Stomach (tissue), 8 donors: ENCODE measurements at regions not wholly inside any gene's neighbourhood (a gene's known extent, or its start where the extent isn't known, plus 50 kb on each side); places are given as distances from the start of the nearest gene placed in this dataset.

Source experiments
- DNase-seq, 2 donors: peaks; one replicate each; pipeline versions ENCODE4 v3.0.0 to v3.0.0-alpha.2; 2013 to 2019
- H3K27ac ChIP-seq, 5 donors: fragments of 200-600 bp in 4 of 5; sonication (generic) in 4 of 5; one replicate each; pipeline ENCODE4 v1.5.1; 2013 to 2019; ENCODE audit warnings: mild to moderate bottlenecking in 1 of 5, moderate library complexity in 1 of 5
- H3K27me3 ChIP-seq, 3 donors: fragments of 200-600 bp; sonication (generic); one replicate each; pipeline ENCODE4 v1.5.1; 2017 to 2019; ENCODE audit warnings: mixed run types in 1 of 3
- H3K36me3 ChIP-seq, 4 donors: fragments of 200-600 bp; sonication (generic); 1 replicate in 3 of 4; 2 replicates in 1 of 4; pipeline ENCODE4 v1.5.1; 2016 to 2019
- H3K4me1 ChIP-seq, 4 donors: fragments of 200-600 bp; sonication (generic); one replicate each; pipeline ENCODE4 v1.5.1; 2016 to 2019
- H3K4me3 ChIP-seq, 4 donors: fragments of 200-600 bp; sonication (generic) in 3 of 4; one replicate each; pipeline ENCODE4 v1.5.1; 2016 to 2019; ENCODE audit warnings: mild to moderate bottlenecking in 1 of 4
- H3K9me3 ChIP-seq, 4 donors: fragments of 200-600 bp; sonication (generic); one replicate each; pipeline ENCODE4 v1.5.1; 2016 to 2019
- EP300 ChIP-seq: sonication (generic); formaldehyde crosslinking; IDR thresholded peaks from one replicate; pipeline ENCODE4 v1.6.1; 2017; ENCODE audit warnings: antibody characterized with exemption
- POLR2A ChIP-seq, 4 donors: fragments of 450-650 bp; IDR thresholded peaks; one replicate each; pipeline ENCODE4 v1.6.1; 2016; ENCODE audit warnings: antibody characterized with exemption in 4 of 4, control low read depth in 2 of 4, mild to moderate bottlenecking in 1 of 4, moderate library complexity in 1 of 4
- POLR2AphosphoS5 ChIP-seq, 3 donors: sonication (generic); formaldehyde crosslinking; IDR thresholded peaks; one replicate each; pipeline ENCODE4 v1.6.1; 2016; ENCODE audit warnings: antibody characterized with exemption in 3 of 3
- WGBS, 5 donors: extraction: QIAGEN DNeasy Blood & Tissue Kit in 3 of 5; methylation state at CpG; one replicate each; pipeline versions ENCODE4 v1.1.5 to v1.1.7; 2013 to 2018; 5-methylcytosine and 5-hydroxymethylcytosine counted together
- intact Hi-C: fragments of 100-400 bp; cut with DNase I; formaldehyde crosslinking; loops from one replicate; pipeline ENCODE4 v1.15.1; 2023; ENCODE audit warnings: low total_unique reads
- TF ChIP-seq, protein P1 (sequence below), 7 experiments: fragments of 450-650 bp in 4 of 7; fragments of 200-600 bp in 3 of 7; sonication (generic) in 3 of 7; IDR thresholded peaks; one replicate each; pipeline ENCODE4 v1.5.1; 2016 to 2019; ENCODE audit warnings: antibody characterized with exemption in 7 of 7, control low read depth in 2 of 7, mild to moderate bottlenecking in 1 of 7
- donor health status: healthy with polysubstance abuse.
- donor health status: Bipolar disorder and iron deficiency.
- donor health status: healthy.

DNA sequence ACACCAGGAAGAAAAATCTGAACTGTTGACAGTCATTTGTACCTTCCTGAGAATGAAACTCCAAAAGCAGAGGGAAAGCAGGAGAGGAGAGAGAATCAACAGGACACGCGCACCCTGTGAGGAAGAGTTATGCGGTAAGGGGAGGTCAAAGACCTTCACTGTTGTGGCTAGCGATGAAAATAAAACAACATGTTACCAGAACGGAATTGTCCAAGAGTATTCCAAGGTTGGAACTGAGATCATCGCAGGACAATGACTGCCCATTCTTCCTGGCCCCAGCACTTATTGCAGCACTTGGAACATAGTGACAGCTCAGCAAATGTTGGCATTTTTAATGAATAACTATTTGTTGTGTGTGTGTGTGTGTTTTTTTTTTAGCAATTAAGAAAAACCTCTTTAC lies 176.0 kb upstream of the TSC22D1 start:
- no peak overlapping the region for H3K27ac ChIP-seq
- no peak for DNase-seq
- intact Hi-C loops: no loop called here
- peaks cover 6 to 25% (median 12%) of the 10 kb centered on the region in 4 donors for H3K4me1 ChIP-seq
- no peak overlapping the region for H3K4me3 ChIP-seq
- no peaks in the 10 kb centered on the region for H3K27me3 ChIP-seq
- 90 to 94% (median 93%) methylated on average over 6 of the region's 6 CpGs for WGBS, 5 donors
- no peaks in the 10 kb centered on the region for H3K36me3 ChIP-seq
- no peaks in the 10 kb centered on the region for H3K9me3 ChIP-seq
- TF ChIP-seq POLR2AphosphoS5 (IDR thresholded peaks at IDR 0.05) (no peak), POLR2A (IDR thresholded peaks at IDR 0.05) (no peak)
- TF ChIP-seq, protein P1, sequence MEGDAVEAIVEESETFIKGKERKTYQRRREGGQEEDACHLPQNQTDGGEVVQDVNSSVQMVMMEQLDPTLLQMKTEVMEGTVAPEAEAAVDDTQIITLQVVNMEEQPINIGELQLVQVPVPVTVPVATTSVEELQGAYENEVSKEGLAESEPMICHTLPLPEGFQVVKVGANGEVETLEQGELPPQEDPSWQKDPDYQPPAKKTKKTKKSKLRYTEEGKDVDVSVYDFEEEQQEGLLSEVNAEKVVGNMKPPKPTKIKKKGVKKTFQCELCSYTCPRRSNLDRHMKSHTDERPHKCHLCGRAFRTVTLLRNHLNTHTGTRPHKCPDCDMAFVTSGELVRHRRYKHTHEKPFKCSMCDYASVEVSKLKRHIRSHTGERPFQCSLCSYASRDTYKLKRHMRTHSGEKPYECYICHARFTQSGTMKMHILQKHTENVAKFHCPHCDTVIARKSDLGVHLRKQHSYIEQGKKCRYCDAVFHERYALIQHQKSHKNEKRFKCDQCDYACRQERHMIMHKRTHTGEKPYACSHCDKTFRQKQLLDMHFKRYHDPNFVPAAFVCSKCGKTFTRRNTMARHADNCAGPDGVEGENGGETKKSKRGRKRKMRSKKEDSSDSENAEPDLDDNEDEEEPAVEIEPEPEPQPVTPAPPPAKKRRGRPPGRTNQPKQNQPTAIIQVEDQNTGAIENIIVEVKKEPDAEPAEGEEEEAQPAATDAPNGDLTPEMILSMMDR (IDR thresholded peaks at IDR 0.05): no peak

DNA sequence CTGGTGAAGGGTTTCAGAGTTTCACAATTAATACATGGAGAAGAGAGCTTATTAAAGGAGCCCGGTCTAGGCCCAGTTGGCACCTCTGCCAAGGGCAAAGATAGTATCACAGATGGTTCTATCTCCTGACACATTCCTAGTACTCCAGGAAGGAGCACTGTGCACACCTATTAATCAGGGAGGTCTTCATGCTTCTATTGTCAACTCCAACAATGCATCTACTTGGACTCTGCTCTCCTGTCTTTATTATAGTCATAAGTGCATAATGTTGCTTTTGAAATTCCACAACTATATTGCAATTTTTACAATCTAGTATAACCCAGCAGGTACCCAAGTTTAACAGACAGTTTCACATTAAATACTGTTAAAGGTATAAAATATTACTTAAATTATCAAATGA lies 174.5 kb upstream of the TSC22D1 start:
- Histone ChIP-seq H3K27me3 (no peaks in the 10 kb centered on the region), H3K4me3 (no peak overlapping the region), H3K9me3 (no peaks in the 10 kb centered on the region), H3K4me1 (peaks cover 0 to 16% (median 1%) of the 10 kb centered on the region in 4 donors), H3K36me3 (no peaks in the 10 kb centered on the region), H3K27ac (no peak overlapping the region)
- TF ChIP-seq POLR2AphosphoS5 (IDR thresholded peaks at IDR 0.05): no peak
- TF ChIP-seq EP300: no peak
- TF ChIP-seq, protein P1 (IDR thresholded peaks at IDR 0.05): no peak
- no peak for DNase-seq
- intact Hi-C loops: no loop called here
- 74 to 91% (median 88%) methylated on average over 1 of the region's 1 CpG for WGBS, 5 donors

DNA sequence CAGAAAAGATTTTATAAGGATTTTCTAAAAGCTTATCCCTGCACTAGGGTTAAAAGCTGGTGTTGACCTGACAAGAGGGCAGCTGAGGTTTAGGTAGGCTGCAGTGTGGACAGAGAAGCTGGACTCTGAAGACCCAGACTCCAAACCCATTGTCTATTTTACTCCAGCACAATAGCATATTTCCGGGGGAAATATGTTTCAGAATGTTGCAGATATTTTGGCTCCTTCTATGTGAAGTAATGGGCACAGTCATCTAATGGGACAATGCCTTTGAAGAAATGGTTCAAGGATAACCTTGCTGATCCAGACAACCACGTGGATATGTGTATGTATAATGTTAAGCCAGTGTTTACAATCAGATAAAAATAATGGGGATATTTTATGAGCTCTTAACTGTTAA lies 173.8 kb upstream of the TSC22D1 start:
- intact Hi-C loops: no loop called here
- TF ChIP-seq POLR2AphosphoS5 (IDR thresholded peaks at IDR 0.05) (no peak), EP300 (no peak), POLR2A (IDR thresholded peaks at IDR 0.05) (no peak)
- TF ChIP-seq, protein P1 (IDR thresholded peaks at IDR 0.05): no peak
- H3K4me1 ChIP-seq: peaks cover 0 to 14% (median 0%) of the 10 kb centered on the region in 4 donors
- WGBS, 5 donors: 40 to 51% (median 49%) methylated on average over 2 of the region's 2 CpGs
- no peak overlapping the region for H3K27ac ChIP-seq
- no peak overlapping the region for H3K4me3 ChIP-seq
- H3K27me3 ChIP-seq: no peaks in the 10 kb centered on the region
- no peaks in the 10 kb centered on the region for H3K9me3 ChIP-seq
- H3K36me3 ChIP-seq: no peaks in the 10 kb centered on the region
- no peak for DNase-seq

DNA sequence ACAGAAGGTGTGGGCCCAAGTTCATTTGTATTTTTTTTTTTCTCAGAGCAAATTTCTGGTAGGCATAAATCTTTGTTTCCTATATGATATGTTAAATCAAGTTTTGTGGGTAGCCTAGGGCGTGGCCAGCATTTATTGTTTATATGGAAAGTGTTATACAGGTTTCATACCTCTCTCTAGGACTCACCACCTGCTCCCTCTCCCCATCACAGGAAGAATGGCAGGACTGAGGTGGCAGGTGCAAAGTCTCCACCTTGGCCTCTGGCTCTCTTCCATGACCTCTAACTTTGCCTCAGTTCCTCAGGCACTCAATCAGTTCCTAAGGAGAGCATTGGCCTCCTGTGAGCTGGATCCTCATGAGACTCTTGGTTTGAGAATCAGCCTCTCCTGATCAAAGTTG lies 172.3 kb upstream of the TSC22D1 start:
- Histone ChIP-seq H3K27ac (no peak overlapping the region), H3K4me3 (no peak overlapping the region), H3K9me3 (peaks cover 0 to 5% (median 2%) of the 10 kb centered on the region in 4 donors), H3K36me3 (no peaks in the 10 kb centered on the region), H3K27me3 (no peaks in the 10 kb centered on the region), H3K4me1 (peaks cover 0 to 14% (median 0%) of the 10 kb centered on the region in 4 donors)
- intact Hi-C loops: no loop called here
- WGBS, 5 donors: 72 to 88% (median 82%) methylated on average over 1 of the region's 1 CpG
- DNase-seq: peak in 1 of 2 donors; percentile 38
- TF ChIP-seq POLR2A (IDR thresholded peaks at IDR 0.05): no peak
- no peak for TF ChIP-seq POLR2AphosphoS5 (IDR thresholded peaks at IDR 0.05)
- no peak for TF ChIP-seq EP300
- TF ChIP-seq, protein P1 (IDR thresholded peaks at IDR 0.05): no peak
